Activated CD8-positive, alpha-beta memory T cell treated with anti-CD3 and anti-CD28 coated beads, Interleukin-2, amount 10 ng/mL, durations not matched to agents 7 days and 5 days (primary cell): ENCODE measurements at regions not wholly inside any gene's neighbourhood (a gene's known extent, or its start where the extent isn't known, plus 50 kb on each side); places are given as distances from the start of the nearest gene placed in this dataset.

Experiments used
- ATAC-seq: fragments of 150-1000 bp; cut with Tn5 transposase; one replicate; pipeline ENCODE4 v1.10.0; 2021; ENCODE audit warnings: moderate library complexity
- CTCF ChIA-PET: fragments of 350-600 bp; sonication (Branson Sonifier 250); formaldehyde crosslinking; loops from one replicate; lab custom pipeline; 2021; ENCODE audit warnings: antibody characterized with exemption; lab: Charles Lee
- DNase-seq: peaks from one replicate; pipeline ENCODE4 v3.0.0-alpha.2; 2020
- H3K27ac Mint-ChIP-seq: one replicate; pipeline ENCODE4 v1.8.0; 2021; ENCODE audit warnings: mild to moderate bottlenecking, mixed read lengths
- H3K27me3 Mint-ChIP-seq: one replicate; pipeline ENCODE4 v1.8.0; 2021; ENCODE audit warnings: mixed read lengths
- H3K36me3 Mint-ChIP-seq: one replicate; pipeline ENCODE4 v1.8.0; 2021; ENCODE audit warnings: mild to moderate bottlenecking, mixed read lengths
- H3K4me1 Mint-ChIP-seq: one replicate; pipeline ENCODE4 v1.8.0; 2021; ENCODE audit warnings: mixed read lengths
- H3K4me3 Mint-ChIP-seq: one replicate; pipeline ENCODE4 v1.8.0; 2021; ENCODE audit warnings: mild to moderate bottlenecking, moderate library complexity, mixed read lengths
- H3K9me3 Mint-ChIP-seq: one replicate; pipeline ENCODE4 v1.8.0; 2022; ENCODE audit warnings: low read depth, mixed read lengths

- Mint-ChIP-seq H3K4me1 (no peaks in the 10 kb centered on the region), H3K36me3 (no peaks in the 10 kb centered on the region), H3K4me3 (no peak overlapping the region), H3K27ac (no peak overlapping the region), H3K27me3 (no peaks in the 10 kb centered on the region), H3K9me3 (peaks cover 5% of the 10 kb centered on the region)
- DNase-seq (no peak), ATAC-seq (no peak)
- CTCF ChIA-PET: no interaction called here
Measured at GRCh38 chr18:38312532-38312931, 746.9 kb upstream of the CELF4 start.

DNA sequence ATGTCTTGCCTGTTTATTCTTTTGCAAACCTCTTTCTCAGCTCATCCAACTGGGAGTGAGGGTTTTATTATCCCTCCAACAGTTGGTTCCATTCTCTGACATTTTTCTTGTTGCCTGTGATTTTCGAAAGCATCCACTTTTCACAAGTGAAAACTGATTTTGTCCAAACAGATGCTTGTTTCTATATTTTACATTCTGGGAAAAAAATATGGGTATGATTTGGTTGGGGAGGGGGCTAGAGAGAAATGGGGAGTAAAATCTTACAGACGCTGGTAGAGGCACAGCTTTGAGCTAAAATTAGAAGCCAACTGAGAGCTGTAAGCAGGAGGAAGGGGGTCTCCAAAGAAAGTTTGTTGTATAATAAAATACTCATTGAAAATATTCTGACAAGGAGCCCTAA, 745.3 kb upstream of the CELF4 start:
- no peak overlapping the region for H3K4me3 Mint-ChIP-seq
- H3K9me3 Mint-ChIP-seq: peaks cover 5% of the 10 kb centered on the region
- H3K36me3 Mint-ChIP-seq: no peaks in the 10 kb centered on the region
- H3K27me3 Mint-ChIP-seq: no peaks in the 10 kb centered on the region
- CTCF ChIA-PET: no interaction called here
- H3K27ac Mint-ChIP-seq: no peak overlapping the region
- DNase-seq (no peak), ATAC-seq (no peak)
- no peaks in the 10 kb centered on the region for H3K4me1 Mint-ChIP-seq

DNA sequence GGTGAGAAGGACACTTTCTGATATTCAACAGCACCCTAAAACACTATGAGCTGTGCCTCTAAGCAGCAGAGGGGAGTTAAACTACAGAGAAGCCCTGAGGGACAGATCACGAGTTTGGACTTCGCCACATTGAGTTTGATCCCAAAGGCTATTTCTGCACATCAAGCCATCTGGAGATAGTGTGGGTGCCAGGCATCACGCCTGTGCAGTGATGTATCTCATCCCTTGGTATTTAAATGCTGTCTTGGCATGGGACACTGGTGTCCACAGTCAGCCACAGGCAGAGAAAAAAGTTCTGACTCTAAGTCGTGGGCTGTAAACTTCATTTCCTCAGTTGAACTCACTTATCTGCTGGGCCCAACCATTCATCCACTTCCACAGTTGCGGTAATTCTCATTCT, 742.3 kb upstream of the CELF4 start:
- peaks cover 2% of the 10 kb centered on the region for H3K9me3 Mint-ChIP-seq

GRCh38 chr18:38305961-38306360, 740.4 kb upstream of the CELF4 start:
- no peak for DNase-seq
- peaks cover 5% of the 10 kb centered on the region for H3K9me3 Mint-ChIP-seq
- H3K36me3 Mint-ChIP-seq: peaks cover 2% of the 10 kb centered on the region
- no peak overlapping the region for H3K4me3 Mint-ChIP-seq
- CTCF ChIA-PET: no interaction called here
- H3K27ac Mint-ChIP-seq: no peak overlapping the region
- no peaks in the 10 kb centered on the region for H3K27me3 Mint-ChIP-seq
- H3K4me1 Mint-ChIP-seq: no peaks in the 10 kb centered on the region
- ATAC-seq: no peak

More for the DNA sequence above, 742.3 kb upstream of the CELF4 start:
- no peaks in the 10 kb centered on the region for H3K4me1 Mint-ChIP-seq
- H3K36me3 Mint-ChIP-seq: no peaks in the 10 kb centered on the region
- no peaks in the 10 kb centered on the region for H3K27me3 Mint-ChIP-seq
- DNase-seq: no peak
- ATAC-seq: no peak
- no peak overlapping the region for H3K27ac Mint-ChIP-seq
- CTCF ChIA-PET: no interaction called here
- no peak overlapping the region for H3K4me3 Mint-ChIP-seq

GRCh38 chr18:38301621-38302020, 736.0 kb upstream of the CELF4 start:
- Mint-ChIP-seq H3K27ac (no peak overlapping the region), H3K4me3 (no peak overlapping the region), H3K36me3 (peaks cover 2% of the 10 kb centered on the region), H3K9me3 (peaks cover 8% of the 10 kb centered on the region), H3K4me1 (no peaks in the 10 kb centered on the region), H3K27me3 (no peaks in the 10 kb centered on the region)
- no peak for DNase-seq
- CTCF ChIA-PET: no interaction called here
- ATAC-seq: no peak

- CTCF ChIA-PET: no interaction called here
- H3K4me3 Mint-ChIP-seq: no peak overlapping the region
- peaks cover 9% of the 10 kb centered on the region for H3K9me3 Mint-ChIP-seq
- H3K27ac Mint-ChIP-seq: no peak overlapping the region
- ATAC-seq (no peak), DNase-seq (no peak)
- peaks cover 2% of the 10 kb centered on the region for H3K36me3 Mint-ChIP-seq
- no peaks in the 10 kb centered on the region for H3K27me3 Mint-ChIP-seq
- no peaks in the 10 kb centered on the region for H3K4me1 Mint-ChIP-seq
Measured at GRCh38 chr18:38297910-38298309, 732.3 kb upstream of the CELF4 start.

DNA sequence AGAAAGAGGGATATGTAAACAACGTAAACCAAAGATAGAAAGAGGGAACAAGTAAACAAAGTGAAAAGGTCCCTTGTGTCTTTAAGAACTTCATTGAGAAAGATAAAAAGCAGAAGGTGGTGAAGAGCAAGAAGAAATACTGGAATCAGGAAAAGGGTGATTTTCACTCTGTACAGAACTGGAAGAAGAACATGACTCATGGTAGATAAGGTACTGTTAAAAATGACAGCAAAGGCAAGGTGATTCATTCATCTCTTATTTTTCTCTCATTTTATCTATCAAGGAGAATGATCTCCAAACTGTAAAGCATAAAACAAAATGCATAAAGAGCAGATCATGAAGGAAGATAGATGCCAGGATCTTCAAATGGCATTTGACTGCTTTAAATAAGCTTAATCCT, 724.6 kb upstream of the CELF4 start:
- H3K9me3 Mint-ChIP-seq: peaks cover 8% of the 10 kb centered on the region
- H3K36me3 Mint-ChIP-seq: no peaks in the 10 kb centered on the region
- DNase-seq: no peak
- CTCF ChIA-PET: no interaction called here
- ATAC-seq: no peak
- H3K4me1 Mint-ChIP-seq: no peaks in the 10 kb centered on the region
- H3K4me3 Mint-ChIP-seq: no peak overlapping the region
- no peaks in the 10 kb centered on the region for H3K27me3 Mint-ChIP-seq
- H3K27ac Mint-ChIP-seq: no peak overlapping the region

DNA sequence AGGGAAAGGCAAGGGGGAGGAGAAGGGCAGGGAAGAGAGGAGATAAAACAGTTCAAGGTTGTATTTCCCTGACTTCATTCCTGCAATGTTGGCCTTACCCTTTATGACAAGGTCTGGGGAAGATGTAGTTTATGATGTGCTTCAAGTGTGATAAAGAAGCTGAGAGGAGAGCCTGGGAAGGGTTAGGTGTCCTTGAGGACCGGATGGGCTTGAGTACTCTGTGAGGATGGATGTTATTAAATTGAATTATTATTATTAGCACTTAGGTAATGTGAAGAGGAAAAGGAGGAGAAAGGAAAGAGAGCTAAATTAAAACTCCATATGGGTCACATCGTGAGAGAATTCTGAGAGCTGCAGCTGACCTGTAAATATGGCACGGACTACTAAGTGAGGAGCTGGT, 719.4 kb upstream of the CELF4 start:
- DNase-seq (no peak), ATAC-seq (no peak)
- Mint-ChIP-seq H3K36me3 (no peaks in the 10 kb centered on the region), H3K9me3 (peaks cover 3% of the 10 kb centered on the region), H3K4me3 (no peak overlapping the region), H3K4me1 (no peaks in the 10 kb centered on the region), H3K27ac (no peak overlapping the region), H3K27me3 (no peaks in the 10 kb centered on the region)
- CTCF ChIA-PET: no interaction called here

- DNase-seq (no peak), ATAC-seq (no peak)
- Mint-ChIP-seq H3K9me3 (peaks cover 10% of the 10 kb centered on the region), H3K4me3 (no peak overlapping the region), H3K27ac (no peak overlapping the region), H3K4me1 (no peaks in the 10 kb centered on the region), H3K27me3 (no peaks in the 10 kb centered on the region), H3K36me3 (no peaks in the 10 kb centered on the region)
- CTCF ChIA-PET: no interaction called here
Measured at GRCh38 chr18:38263066-38263465, 697.5 kb upstream of the CELF4 start.

GRCh38 chr18:38262661-38263060, 697.1 kb upstream of the CELF4 start:
- Mint-ChIP-seq H3K4me1 (no peaks in the 10 kb centered on the region), H3K27me3 (no peaks in the 10 kb centered on the region), H3K27ac (no peak overlapping the region), H3K36me3 (no peaks in the 10 kb centered on the region), H3K9me3 (peaks cover 9% of the 10 kb centered on the region), H3K4me3 (no peak overlapping the region)
- CTCF ChIA-PET: no interaction called here
- ATAC-seq (no peak), DNase-seq (no peak)

- Mint-ChIP-seq H3K9me3 (peaks cover 7% of the 10 kb centered on the region), H3K36me3 (no peaks in the 10 kb centered on the region), H3K27me3 (no peaks in the 10 kb centered on the region), H3K4me1 (no peaks in the 10 kb centered on the region), H3K27ac (no peak overlapping the region), H3K4me3 (no peak overlapping the region)
- CTCF ChIA-PET: no interaction called here
- DNase-seq: no peak
- ATAC-seq: no peak
Measured at GRCh38 chr18:38257661-38258060, 692.1 kb upstream of the CELF4 start.

- no peaks in the 10 kb centered on the region for H3K4me1 Mint-ChIP-seq
- DNase-seq: no peak
Measured at GRCh38 chr18:38256366-38256765, 690.8 kb upstream of the CELF4 start.

DNA sequence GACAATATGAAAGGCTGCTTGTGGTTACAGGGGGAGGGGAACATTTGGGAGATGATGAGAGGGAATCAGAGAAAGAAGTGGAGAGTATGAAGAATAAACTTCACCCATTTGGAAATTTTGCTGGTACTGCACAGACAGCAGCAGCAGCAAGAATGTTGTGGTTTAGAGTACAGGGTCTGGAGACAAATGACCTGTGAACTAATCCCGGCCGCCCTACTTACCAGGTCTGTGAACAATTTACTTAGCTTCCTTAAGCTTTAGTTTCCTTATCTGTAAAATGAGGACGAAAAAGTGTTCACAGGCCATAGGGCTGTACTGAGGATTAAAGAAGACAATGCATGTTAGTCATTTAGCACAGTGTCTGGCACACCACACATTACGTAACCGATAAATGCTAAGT, 685.4 kb upstream of the CELF4 start:
- no peaks in the 10 kb centered on the region for H3K27me3 Mint-ChIP-seq
- ATAC-seq (no peak), DNase-seq (no peak)
- H3K27ac Mint-ChIP-seq: no peak overlapping the region
- no peaks in the 10 kb centered on the region for H3K36me3 Mint-ChIP-seq
- H3K4me1 Mint-ChIP-seq: no peaks in the 10 kb centered on the region
- H3K4me3 Mint-ChIP-seq: no peak overlapping the region
- CTCF ChIA-PET: no interaction called here
- H3K9me3 Mint-ChIP-seq: peaks cover 10% of the 10 kb centered on the region

More at GRCh38 chr18:38256366-38256765, 690.8 kb upstream of the CELF4 start:
- no peaks in the 10 kb centered on the region for H3K36me3 Mint-ChIP-seq
- ATAC-seq: no peak
- H3K27ac Mint-ChIP-seq: no peak overlapping the region
- H3K4me3 Mint-ChIP-seq: no peak overlapping the region
- peaks cover 7% of the 10 kb centered on the region for H3K9me3 Mint-ChIP-seq
- CTCF ChIA-PET: no interaction called here
- no peaks in the 10 kb centered on the region for H3K27me3 Mint-ChIP-seq

GRCh38 chr18:38244480-38244879, 678.9 kb upstream of the CELF4 start:
- Mint-ChIP-seq H3K4me3 (no peak overlapping the region), H3K4me1 (no peaks in the 10 kb centered on the region), H3K9me3 (peaks cover 20% of the 10 kb centered on the region), H3K27me3 (no peaks in the 10 kb centered on the region), H3K36me3 (no peaks in the 10 kb centered on the region), H3K27ac (no peak overlapping the region)
- CTCF ChIA-PET: no interaction called here
- DNase-seq (no peak), ATAC-seq (no peak)

GRCh38 chr18:38243291-38243690, 677.7 kb upstream of the CELF4 start:
- Mint-ChIP-seq H3K36me3 (no peaks in the 10 kb centered on the region), H3K27me3 (no peaks in the 10 kb centered on the region), H3K27ac (no peak overlapping the region), H3K9me3 (peaks cover 20% of the 10 kb centered on the region), H3K4me1 (no peaks in the 10 kb centered on the region), H3K4me3 (no peak overlapping the region)
- no peak for ATAC-seq
- DNase-seq: no peak
- CTCF ChIA-PET: no interaction called here
